OCI-LY7 (cell line): ENCODE measurements at regions not wholly inside any gene's neighbourhood (a gene's known extent, or its start where the extent isn't known, plus 50 kb on each side); places are given as distances from the start of the nearest gene placed in this dataset.

Source experiments
- EZH2phosphoT487 ChIP-seq: fragments of 200-600 bp; sonication (generic); IDR thresholded peaks from 2 replicates; pipeline ENCODE4 v1.6.1; 2018; ENCODE audit warnings: low read depth, borderline replicate concordance, mild to moderate bottlenecking, mixed run types, antibody characterized with exemption, low read length, moderate library complexity, mixed read lengths
- TF ChIP-seq, protein P1 (sequence below): fragments of 200-600 bp; sonication (generic); conservative IDR thresholded peaks from 2 replicates; pipeline ENCODE4 v1.5.1; 2014; ENCODE audit warnings: mild to moderate bottlenecking, antibody characterized with exemption, low read length, moderate library complexity, mixed read lengths

DNA sequence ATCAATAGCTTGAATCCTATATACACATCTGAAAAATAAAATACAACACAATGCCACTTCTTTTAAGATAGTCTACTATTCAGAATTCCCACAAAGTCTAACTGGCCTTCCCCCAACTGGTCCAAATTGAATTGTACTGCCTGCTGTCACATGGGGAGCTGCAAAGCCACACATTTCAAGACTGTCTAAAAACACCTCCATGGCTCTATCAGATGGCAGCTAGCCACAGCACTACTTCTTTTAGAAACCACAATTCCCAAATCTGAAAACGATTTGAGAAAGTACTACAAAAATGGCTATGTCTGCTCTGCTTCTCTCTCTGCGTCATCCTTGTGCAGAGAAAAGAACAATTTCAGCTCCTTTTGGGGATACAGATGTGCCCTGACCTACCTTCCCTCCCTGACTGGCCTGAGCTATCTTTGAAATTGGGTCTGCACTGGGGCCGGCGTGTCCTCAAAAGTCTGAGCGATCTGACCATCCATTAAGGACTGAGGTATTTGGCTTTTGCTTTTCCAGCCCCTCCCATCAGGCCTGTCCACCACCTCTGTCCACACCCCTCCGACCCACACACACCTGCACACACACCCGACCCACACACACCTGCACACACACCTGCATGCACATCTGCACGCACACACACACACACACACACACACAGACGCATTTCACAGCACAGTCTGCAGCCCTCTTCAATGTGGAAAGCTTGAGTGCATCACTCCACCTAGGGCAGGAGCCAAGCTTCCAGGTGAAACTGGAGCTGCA is 68.6 kb upstream of the IPO5 start:
- TF ChIP-seq, protein P1, sequence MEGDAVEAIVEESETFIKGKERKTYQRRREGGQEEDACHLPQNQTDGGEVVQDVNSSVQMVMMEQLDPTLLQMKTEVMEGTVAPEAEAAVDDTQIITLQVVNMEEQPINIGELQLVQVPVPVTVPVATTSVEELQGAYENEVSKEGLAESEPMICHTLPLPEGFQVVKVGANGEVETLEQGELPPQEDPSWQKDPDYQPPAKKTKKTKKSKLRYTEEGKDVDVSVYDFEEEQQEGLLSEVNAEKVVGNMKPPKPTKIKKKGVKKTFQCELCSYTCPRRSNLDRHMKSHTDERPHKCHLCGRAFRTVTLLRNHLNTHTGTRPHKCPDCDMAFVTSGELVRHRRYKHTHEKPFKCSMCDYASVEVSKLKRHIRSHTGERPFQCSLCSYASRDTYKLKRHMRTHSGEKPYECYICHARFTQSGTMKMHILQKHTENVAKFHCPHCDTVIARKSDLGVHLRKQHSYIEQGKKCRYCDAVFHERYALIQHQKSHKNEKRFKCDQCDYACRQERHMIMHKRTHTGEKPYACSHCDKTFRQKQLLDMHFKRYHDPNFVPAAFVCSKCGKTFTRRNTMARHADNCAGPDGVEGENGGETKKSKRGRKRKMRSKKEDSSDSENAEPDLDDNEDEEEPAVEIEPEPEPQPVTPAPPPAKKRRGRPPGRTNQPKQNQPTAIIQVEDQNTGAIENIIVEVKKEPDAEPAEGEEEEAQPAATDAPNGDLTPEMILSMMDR = no peak
- TF ChIP-seq EZH2phosphoT487 = no peak
